Right lobe of liver (tissue), 6 donors: ENCODE measurements at regions not wholly inside any gene's neighbourhood (a gene's known extent, or its start where the extent isn't known, plus 50 kb on each side); places are given as distances from the start of the nearest gene placed in this dataset.

Experiments
- ATAC-seq, 4 donors: fragments of 200-7000 bp; cut with Tn5 transposase; one replicate each; pipeline ENCODE4 v1.9.1; 2020; ENCODE audit warnings: mild to moderate bottlenecking in 4 of 4, moderate library complexity in 4 of 4
- DNase-seq, 3 donors: peaks; one replicate each; pipeline ENCODE4 v3.0.0-alpha.2; 2020
- H3K27ac ChIP-seq, 3 donors: fragments of 200-600 bp; one replicate each; pipeline ENCODE4 v1.8.0; 2022
- H3K27me3 ChIP-seq, 2 donors: fragments of 200-600 bp; one replicate each; pipeline ENCODE4 v1.8.0; 2022
- H3K36me3 ChIP-seq, 4 donors: fragments of 200-600 bp; sonication (generic) in 1 of 4; one replicate each; pipeline versions ENCODE4 v1.5.1 to v1.8.0; 2017 to 2022; ENCODE audit warnings: control low read depth in 1 of 4
- H3K4me1 ChIP-seq, 4 donors: fragments of 200-600 bp; sonication (generic) in 1 of 4; one replicate each; pipeline versions ENCODE4 v1.5.1 to v1.8.0; 2017 to 2022; ENCODE audit warnings: control low read depth in 1 of 4
- H3K4me3 ChIP-seq, 3 donors: fragments of 200-600 bp; one replicate each; pipeline ENCODE4 v1.8.0; 2022
- H3K9me3 ChIP-seq, 4 donors: fragments of 200-600 bp; sonication (generic) in 1 of 4; one replicate each; pipeline versions ENCODE4 v1.5.1 to v1.8.0; 2017 to 2022; ENCODE audit warnings: control low read depth in 1 of 4
- CTCF ChIP-seq, 4 donors: fragments of 200-600 bp in 3 of 4; fragments of 450-650 bp in 1 of 4; IDR thresholded peaks; one replicate each; pipeline versions ENCODE4 v1.5.1 to v1.8.0; 2016 to 2022; ENCODE audit warnings: antibody characterized with exemption in 4 of 4, mild to moderate bottlenecking in 2 of 4
- POLR2A ChIP-seq: fragments of 450-650 bp; IDR thresholded peaks from one replicate; pipeline ENCODE4 v1.6.1; 2017; ENCODE audit warnings: antibody characterized with exemption, mild to moderate bottlenecking
- WGBS: methylation state at CpG from one replicate; pipeline ENCODE4 v1.1.6; 2018; ENCODE audit warnings: low coverage, low lambda C conversion rate; ENCODE audit not compliant: insufficient coverage; ENCODE audit errors: missing lambda C conversion rate; 5-methylcytosine and 5-hydroxymethylcytosine counted together
- intact Hi-C, 2 donors: fragments of 100-400 bp; cut with DNase I; formaldehyde crosslinking; loops; one replicate each; pipeline versions ENCODE4 v1.11.2 to v1.14.1; 2022
- donor health status: DM: no; HTN: yes; CAD: no.
- donor health status: DM: no; HTN: no; CAD: no.
- donor health status: DM: no; HTN: no; CAD: no.
- donor health status: DM: no; HTN: yes; CAD: no.
- donor health status: DM: no; HTN: yes; CAD: no.

DNA sequence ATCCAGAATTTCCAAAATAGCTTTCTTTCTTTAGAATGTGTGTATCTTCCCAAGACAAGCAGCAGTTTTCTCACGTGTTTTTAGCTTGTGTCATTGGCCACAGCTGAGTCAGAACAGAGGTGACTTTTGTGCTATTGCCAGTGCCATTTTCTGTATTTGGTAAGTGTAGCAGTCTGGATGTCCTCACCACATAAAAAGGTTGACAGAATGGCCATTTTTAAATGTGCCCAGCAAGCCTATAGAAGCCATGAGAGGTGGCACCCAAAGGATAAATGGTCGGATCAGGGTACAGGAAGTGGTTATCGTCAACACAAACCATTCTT lies 269.5 kb upstream of the HSF2 start:
- no peak for TF ChIP-seq POLR2A
- TF ChIP-seq CTCF (IDR thresholded peaks at IDR 0.05): no peak
- WGBS: 19% methylated on average over 3 of the region's 3 CpGs
- Histone ChIP-seq H3K27ac (no peak overlapping the region), H3K4me3 (no peak overlapping the region), H3K4me1 (no peaks in the 10 kb centered on the region), H3K9me3 (no peaks in the 10 kb centered on the region), H3K27me3 (no peaks in the 10 kb centered on the region), H3K36me3 (no peaks in the 10 kb centered on the region)
- intact Hi-C loops: no loop called here
- no peak for DNase-seq
- no peak for ATAC-seq

DNA sequence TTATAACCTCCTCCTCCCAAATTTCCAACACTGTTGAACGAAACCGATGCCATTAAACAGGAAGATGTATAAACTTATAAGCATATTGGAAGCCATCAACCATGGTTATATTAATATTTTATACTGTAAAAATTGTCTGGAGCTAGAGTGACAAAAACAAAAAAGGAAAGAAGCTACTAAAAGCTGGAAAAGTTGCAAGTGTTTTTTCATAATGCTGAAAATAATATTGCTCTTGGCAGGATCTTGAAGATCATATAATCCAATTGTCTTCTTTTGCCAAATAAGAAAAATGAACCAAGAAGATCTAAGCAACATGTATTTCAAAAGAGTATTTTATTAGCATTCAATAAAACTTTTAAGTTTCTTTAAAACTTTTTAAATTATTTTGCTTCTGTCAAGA lies 268.9 kb upstream of the HSF2 start:
- intact Hi-C loops: no loop called here
- 67% methylated on average over 2 of the region's 2 CpGs for WGBS

GRCh38 chr6:122136386-122136785 lies 263.1 kb upstream of the HSF2 start:
- 60% methylated on average over 1 of the region's 1 CpG for WGBS
- Histone ChIP-seq H3K36me3 (no peaks in the 10 kb centered on the region), H3K27ac (no peak overlapping the region), H3K4me3 (no peak overlapping the region), H3K9me3 (no peaks in the 10 kb centered on the region), H3K4me1 (no peaks in the 10 kb centered on the region), H3K27me3 (no peaks in the 10 kb centered on the region)
- ATAC-seq: no peak
- TF ChIP-seq POLR2A (no peak), CTCF (IDR thresholded peaks at IDR 0.05) (no peak)
- DNase-seq: no peak
- intact Hi-C loops: no loop called here

More for the DNA sequence above, 268.9 kb upstream of the HSF2 start:
- ATAC-seq (no peak), DNase-seq (no peak)
- no peaks in the 10 kb centered on the region for H3K9me3 ChIP-seq
- no peak overlapping the region for H3K4me3 ChIP-seq
- no peaks in the 10 kb centered on the region for H3K4me1 ChIP-seq
- H3K27me3 ChIP-seq: no peaks in the 10 kb centered on the region
- H3K36me3 ChIP-seq: no peaks in the 10 kb centered on the region
- TF ChIP-seq POLR2A (no peak), CTCF (IDR thresholded peaks at IDR 0.05) (no peak)
- H3K27ac ChIP-seq: no peak overlapping the region

DNA sequence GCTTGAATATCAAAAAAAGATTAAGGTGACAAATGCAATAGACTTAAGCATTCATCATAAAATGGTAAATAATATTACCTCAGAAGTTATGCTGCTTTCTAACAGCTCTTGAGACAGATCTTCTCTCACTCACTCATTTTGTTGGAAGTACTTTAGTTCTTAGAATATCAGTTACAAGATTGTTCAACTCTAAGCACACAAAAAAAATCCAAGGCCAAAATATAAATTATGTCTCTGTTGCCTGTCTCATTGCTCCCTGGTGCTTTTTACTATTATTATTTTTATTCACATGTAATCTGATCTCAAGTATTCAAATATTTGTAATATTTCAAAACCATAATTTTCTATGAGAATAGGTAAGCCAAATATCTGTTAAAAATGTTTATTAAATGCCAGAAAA lies 259.4 kb upstream of the HSF2 start:
- Histone ChIP-seq H3K4me1 (no peaks in the 10 kb centered on the region), H3K27me3 (no peaks in the 10 kb centered on the region), H3K9me3 (no peaks in the 10 kb centered on the region), H3K36me3 (no peaks in the 10 kb centered on the region), H3K27ac (no peak overlapping the region), H3K4me3 (no peak overlapping the region)
- TF ChIP-seq POLR2A (no peak), CTCF (IDR thresholded peaks at IDR 0.05) (no peak)
- DNase-seq (no peak), ATAC-seq (no peak)
- intact Hi-C loops: no loop called here

GRCh38 chr6:122141246-122141645 lies 258.2 kb upstream of the HSF2 start:
- intact Hi-C loops: no loop called here
- TF ChIP-seq CTCF (IDR thresholded peaks at IDR 0.05) (no peak), POLR2A (no peak)
- H3K9me3 ChIP-seq: no peaks in the 10 kb centered on the region
- no peak for ATAC-seq
- no peaks in the 10 kb centered on the region for H3K36me3 ChIP-seq
- H3K27me3 ChIP-seq: no peaks in the 10 kb centered on the region
- no peak overlapping the region for H3K4me3 ChIP-seq
- WGBS: 37% methylated on average over 2 of the region's 2 CpGs
- no peak overlapping the region for H3K27ac ChIP-seq
- DNase-seq: no peak
- H3K4me1 ChIP-seq: no peaks in the 10 kb centered on the region
